Smooth muscle cell (in vitro differentiated cells): ENCODE measurements at regions not wholly inside any gene's neighbourhood (a gene's known extent, or its start where the extent isn't known, plus 50 kb on each side); places are given as distances from the start of the nearest gene placed in this dataset.
A peak's percentile ranks its signal among the peaks of the same experiment; 100 is the strongest.

Source experiments
- DNase-seq: peaks from one replicate; lab custom pipeline; 2025; ENCODE audit not compliant: unreplicated experiment; lab: John Stamatoyannopoulos, UW
- H2AFZ ChIP-seq: fragments of 200-600 bp; sonication (generic); 2 replicates; pipeline ENCODE4 v1.6.0; 2016; ENCODE audit warnings: antibody characterized with exemption, low read depth, mild to moderate bottlenecking
- H3F3A ChIP-seq: fragments of 200-600 bp; sonication (generic); 2 replicates; pipeline ENCODE4 v1.6.0; 2017; ENCODE audit warnings: antibody characterized with exemption, low read depth
- H3K27ac ChIP-seq: fragments of 200-600 bp; sonication (generic); 2 replicates; pipeline ENCODE4 v1.5.1; 2016; ENCODE audit warnings: low read depth, mild to moderate bottlenecking
- H3K27me3 ChIP-seq: fragments of 200-600 bp; sonication (generic); 2 replicates; pipeline ENCODE4 v1.6.1; 2016; ENCODE audit warnings: low read depth, mild to moderate bottlenecking
- H3K36me3 ChIP-seq: fragments of 200-600 bp; sonication (generic); 2 replicates; pipeline ENCODE4 v1.5.1; 2016; ENCODE audit warnings: low read depth
- H3K4me1 ChIP-seq: fragments of 200-600 bp; sonication (generic); 2 replicates; pipeline ENCODE4 v1.5.1; 2016; ENCODE audit warnings: low read depth
- H3K4me2 ChIP-seq: fragments of 200-600 bp; sonication (generic); 2 replicates; pipeline ENCODE4 v1.6.0; 2016; ENCODE audit warnings: mild to moderate bottlenecking
- H3K4me3 ChIP-seq: fragments of 200-600 bp; sonication (generic); 2 replicates; pipeline ENCODE4 v1.5.1; 2016; ENCODE audit warnings: mild to moderate bottlenecking
- H3K79me2 ChIP-seq: fragments of 200-600 bp; sonication (generic); 2 replicates; pipeline ENCODE4 v1.6.0; 2016; ENCODE audit warnings: low read depth, mild to moderate bottlenecking
- H3K9ac ChIP-seq: fragments of 200-600 bp; sonication (generic); 2 replicates; pipeline ENCODE4 v1.6.0; 2016; ENCODE audit warnings: low read depth
- H3K9me3 ChIP-seq: fragments of 200-600 bp; sonication (generic); replicated peaks from 2 replicates; pipeline ENCODE4 v1.5.1; 2016; ENCODE audit warnings: low read depth
- H4K20me1 ChIP-seq: fragments of 200-600 bp; sonication (generic); 2 replicates; pipeline ENCODE4 v1.6.0; 2016; ENCODE audit warnings: low read depth
- CTCF ChIP-seq: fragments of 200-600 bp; sonication (generic); IDR thresholded peaks from 2 replicates; pipeline ENCODE4 v1.5.1; 2017; ENCODE audit warnings: borderline replicate concordance, mild to moderate bottlenecking, antibody characterized with exemption; ENCODE audit not compliant: insufficient read depth, poor library complexity, severe bottlenecking
- WGBS: methylation state at CpG from one replicate; pipeline ENCODE4 v1.1.7; 2016; ENCODE audit warnings: low lambda C conversion rate; 5-methylcytosine and 5-hydroxymethylcytosine counted together

- no peaks in the 10 kb centered on the region for H3K36me3 ChIP-seq
- no peak overlapping the region for H3K27ac ChIP-seq
- H3K4me2 ChIP-seq = no peak overlapping the region
- no peaks in the 10 kb centered on the region for H3K9me3 ChIP-seq
- H4K20me1 ChIP-seq = no peaks in the 10 kb centered on the region
- H3K27me3 ChIP-seq = no peaks in the 10 kb centered on the region
- H3F3A ChIP-seq = no peaks in the 10 kb centered on the region
- H3K79me2 ChIP-seq = no peaks in the 10 kb centered on the region
- H3K4me1 ChIP-seq = no peaks in the 10 kb centered on the region
- no peak for DNase-seq
- no peak overlapping the region for H2AFZ ChIP-seq
- TF ChIP-seq CTCF = no peak
- H3K9ac ChIP-seq = no peak overlapping the region
- no peak overlapping the region for H3K4me3 ChIP-seq
Observed at GRCh38 chrX:110954428-110955100, 141.4 kb upstream of the PAK3 start.

- Histone ChIP-seq H3K4me1 (no peaks in the 10 kb centered on the region), H3K27me3 (no peaks in the 10 kb centered on the region), H3K4me3 (no peak overlapping the region), H4K20me1 (no peaks in the 10 kb centered on the region), H3K9ac (no peak overlapping the region), H3F3A (no peaks in the 10 kb centered on the region), H3K4me2 (no peak overlapping the region), H3K79me2 (no peaks in the 10 kb centered on the region), H2AFZ (no peak overlapping the region), H3K27ac (no peak overlapping the region), H3K9me3 (no peaks in the 10 kb centered on the region), H3K36me3 (no peaks in the 10 kb centered on the region)
- WGBS = 68% methylated on average over 6 of the region's 6 CpGs
- no peak for TF ChIP-seq CTCF
- DNase-seq = no peak
Observed at GRCh38 chrX:110951472-110952269, 144.3 kb upstream of the PAK3 start.

- 46% methylated on average over 22 of the region's 22 CpGs for WGBS
- H3K9me3 ChIP-seq = no peaks in the 10 kb centered on the region
- H4K20me1 ChIP-seq = no peaks in the 10 kb centered on the region
- H3K4me3 ChIP-seq = peak overlapping the region; percentile 33
- H3K27ac ChIP-seq = no peak overlapping the region
- no peak overlapping the region for H3K9ac ChIP-seq
- H2AFZ ChIP-seq = no peak overlapping the region
- TF ChIP-seq CTCF = no peak
- no peak for DNase-seq
- H3K4me1 ChIP-seq = no peaks in the 10 kb centered on the region
- H3K36me3 ChIP-seq = no peaks in the 10 kb centered on the region
- H3K27me3 ChIP-seq = peaks cover 48% of the 10 kb centered on the region
- no peaks in the 10 kb centered on the region for H3F3A ChIP-seq
- peak overlapping the region; percentile 72 for H3K4me2 ChIP-seq
- H3K79me2 ChIP-seq = no peaks in the 10 kb centered on the region
Observed at GRCh38 chrX:110944751-110945675, 149.4 kb upstream of the CHRDL1 start.
